Right lung (tissue), 2 donors: ENCODE measurements at regions not wholly inside any gene's neighbourhood (a gene's known extent, or its start where the extent isn't known, plus 50 kb on each side); places are given as distances from the start of the nearest gene placed in this dataset.
"Not testable (repeated sequence)": the region's sequence is repeated elsewhere in the genome, so short reads cannot be mapped to it uniquely, and the experiment has no call there.

Experiments used
- DNase-seq, 2 donors: peaks; one replicate each; pipeline ENCODE4 v3.0.0-alpha.2; 2013

GRCh38 chr2:215889240-215889969 lies 123.9 kb downstream of the MREG start:
- DNase-seq, result not testable (repeated sequence)

GRCh38 chr2:215888680-215889079 lies 124.7 kb downstream of the MREG start:
- no peak for DNase-seq

GRCh38 chr2:215887303-215887702 lies 126.0 kb downstream of the MREG start:
- no peak for DNase-seq

GRCh38 chr2:215886022-215886421 lies 127.3 kb downstream of the MREG start:
- no peak for DNase-seq

GRCh38 chr2:215885536-215885935 lies 127.8 kb downstream of the MREG start:
- no peak for DNase-seq

GRCh38 chr2:215884451-215885087 lies 128.8 kb downstream of the MREG start:
- no peak for DNase-seq

GRCh38 chr2:215883799-215884198 lies 129.6 kb downstream of the MREG start:
- DNase-seq, result no peak

GRCh38 chr2:215882689-215883088 lies 130.7 kb downstream of the MREG start:
- DNase-seq, result no peak

- no peak for DNase-seq
These were observed 131.8 kb downstream of the MREG start for GRCh38 chr2:215881582-215881981.

- no peak for DNase-seq
These were observed 132.4 kb downstream of the MREG start for GRCh38 chr2:215880970-215881369.

GRCh38 chr2:215879977-215880940 lies 133.1 kb downstream of the MREG start:
- DNase-seq, result no peak

GRCh38 chr2:215879331-215879730 lies 134.0 kb downstream of the MREG start:
- DNase-seq, result no peak

GRCh38 chr2:215878476-215879063 lies 134.8 kb downstream of the MREG start:
- DNase-seq, result no peak

GRCh38 chr2:215876937-215877238 lies 136.5 kb downstream of the MREG start:
- no peak for DNase-seq

GRCh38 chr2:215876139-215876936 lies 137.0 kb downstream of the MREG start:
- no peak for DNase-seq

- no peak for DNase-seq
These were observed 138.9 kb downstream of the MREG start for GRCh38 chr2:215874418-215874817.

- DNase-seq, result no peak
These were observed 142.4 kb downstream of the MREG start for GRCh38 chr2:215870986-215871385.

- no peak for DNase-seq
These were observed 143.3 kb downstream of the MREG start for GRCh38 chr2:215870088-215870490.

- DNase-seq, result no peak
These were observed 144.4 kb downstream of the MREG start for GRCh38 chr2:215868846-215869543.

- no peak for DNase-seq
These were observed 146.7 kb downstream of the MREG start for GRCh38 chr2:215866606-215867005.

- DNase-seq, result no peak
These were observed 149.7 kb downstream of the MREG start for GRCh38 chr2:215863687-215864086.
